SH-SY5Y (cell line): ENCODE measurements at regions not wholly inside any gene's neighbourhood (a gene's known extent, or its start where the extent isn't known, plus 50 kb on each side); places are given as distances from the start of the nearest gene placed in this dataset.

Experiments used
- GATA2 ChIP-seq: IDR thresholded peaks from 2 replicates; pipeline ENCODE4 v1.6.1; 2011; ENCODE audit warnings: mild to moderate bottlenecking, low read depth, low read length
- GATA3 ChIP-seq: IDR thresholded peaks from 2 replicates; pipeline ENCODE4 v1.6.1; 2011; ENCODE audit warnings: low read depth, mild to moderate bottlenecking, low read length, moderate library complexity

DNA sequence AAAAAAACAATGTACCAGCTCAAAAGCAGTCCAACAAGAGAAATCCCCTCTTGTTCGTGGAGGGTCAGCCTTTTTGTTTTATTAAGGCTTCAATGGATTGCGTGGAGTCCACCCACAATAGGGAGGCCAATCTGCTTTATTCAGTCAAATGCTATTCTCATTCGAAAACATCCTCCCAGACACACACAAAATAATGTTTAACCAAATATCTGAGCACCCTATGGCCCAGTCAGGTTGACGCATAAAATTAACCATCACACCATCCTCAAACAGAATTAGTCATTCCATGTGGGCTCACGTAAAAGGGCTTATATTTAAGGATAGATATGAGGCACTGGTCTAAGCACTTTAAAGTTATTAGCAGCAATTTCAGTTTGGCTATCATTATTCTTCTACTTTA lies 58.9 kb upstream of the DEUP1 start:
- TF ChIP-seq GATA3 (no peak), GATA2 (no peak)
